ENCODE measurements at regions not wholly inside any gene's neighbourhood (a gene's known extent, or its start where the extent isn't known, plus 50 kb on each side); places are given as distances from the start of the nearest gene placed in this dataset.

DNA sequence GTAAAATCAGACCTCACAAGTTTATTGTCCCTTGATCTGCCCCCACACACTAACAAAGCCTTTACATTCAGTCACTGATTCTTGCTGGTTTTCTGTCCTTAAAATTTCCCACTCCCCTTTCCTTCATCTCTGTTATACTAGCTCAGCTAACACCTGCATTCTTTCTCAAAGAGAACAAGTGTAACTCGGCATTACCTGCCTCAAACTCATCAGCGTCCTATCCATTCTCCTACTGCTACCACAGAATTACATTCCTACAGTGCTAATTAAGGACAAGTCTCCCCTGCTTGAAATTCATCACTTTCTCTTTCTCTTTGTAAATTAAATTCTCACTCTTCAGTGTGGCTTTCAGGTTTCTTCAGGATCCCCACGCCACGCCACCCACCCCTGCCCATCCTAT, 773.2 kb downstream of the FRK start:
- Mint-ChIP-seq H3K4me3 (ENCODE audit: unreplicated experiment) (no peak overlapping the region), H3K9me3 (ENCODE audit: unreplicated experiment) (no peaks in the 10 kb centered on the region), H3K4me1 (ENCODE audit: low read depth, unreplicated experiment) (no peaks in the 10 kb centered on the region), H3K27ac (ENCODE audit: unreplicated experiment) (no peak overlapping the region), H3K36me3 (ENCODE audit: low read depth, unreplicated experiment) (no peaks in the 10 kb centered on the region), H3K27me3 (ENCODE audit: low read depth, unreplicated experiment) (no peaks in the 10 kb centered on the region)
- Histone ChIP-seq H3K36me3 (ENCODE audit: insufficient read depth, low read length) (no peaks in the 10 kb centered on the region), H3K4me2 (ENCODE audit: low read length) (no peak overlapping the region), H3K9me3 (ENCODE audit: insufficient read depth, low read depth, low read length) (no peaks in the 10 kb centered on the region), H3K9ac (ENCODE audit: low read length) (no peak overlapping the region), H3K4me3 (ENCODE audit: insufficient read depth, low read depth, low read length) (no peak overlapping the region), H3K79me2 (ENCODE audit: insufficient read depth, low read length) (no peaks in the 10 kb centered on the region), H3K27ac (ENCODE audit: low read depth, low read length) (no peak overlapping the region), H3K27me3 (ENCODE audit: insufficient read depth, low read length) (no peaks in the 10 kb centered on the region), H2AFZ (ENCODE audit: low read depth, low read length) (no peak overlapping the region), H4K20me1 (ENCODE audit: insufficient read depth, low read length) (no peaks in the 10 kb centered on the region), H3K4me1 (ENCODE audit: insufficient read depth, low read length) (no peaks in the 10 kb centered on the region)
- no peak for DNase-seq (ENCODE audit: low read depth)
- FAIRE-seq = no peak
- TF ChIP-seq CTCF (IDR thresholded peaks at IDR 0.05; ENCODE audit: insufficient read depth, low read depth, low read length) (no peak), EZH2 (IDR thresholded peaks at IDR 0.05; ENCODE audit: insufficient read depth, low read length) (no peak)

DNA sequence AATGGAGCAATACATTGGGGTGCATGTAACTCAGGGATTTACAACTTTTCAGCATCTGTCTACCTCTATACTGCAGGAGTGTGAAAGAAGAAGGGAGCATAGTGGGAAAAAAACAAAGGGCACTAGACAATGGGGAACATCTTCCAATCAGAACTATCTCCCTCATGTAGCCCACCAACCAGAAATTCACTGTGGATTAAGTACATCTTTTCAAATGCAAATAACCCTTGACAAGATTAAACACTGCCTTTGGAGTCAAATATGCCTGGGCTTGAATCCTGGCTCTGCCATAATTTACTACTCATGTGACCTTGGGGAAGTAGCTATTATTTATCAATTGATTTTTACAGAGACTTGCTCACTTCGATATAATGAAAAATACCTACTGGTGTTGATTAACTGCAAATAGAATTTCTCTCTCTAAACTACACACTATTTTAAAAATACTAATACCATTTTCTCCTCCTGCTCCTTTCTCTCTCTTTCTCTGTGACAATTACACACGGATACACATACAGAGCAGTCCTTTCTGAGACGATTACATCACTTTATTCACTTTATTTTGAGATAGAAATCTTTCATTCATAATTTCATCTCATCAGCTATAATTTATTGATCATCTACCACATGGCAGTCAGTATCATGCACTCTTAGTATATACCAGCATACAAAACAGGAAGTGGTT, 783.7 kb downstream of the FRK start:
- Histone ChIP-seq H3K27ac (ENCODE audit: low read depth, low read length) (no peak overlapping the region), H3K4me2 (ENCODE audit: low read length) (no peak overlapping the region), H3K9me3 (ENCODE audit: insufficient read depth, low read depth, low read length) (peaks cover 3% of the 10 kb centered on the region), H3K27me3 (ENCODE audit: insufficient read depth, low read length) (no peaks in the 10 kb centered on the region), H3K79me2 (ENCODE audit: insufficient read depth, low read length) (no peaks in the 10 kb centered on the region), H2AFZ (ENCODE audit: low read depth, low read length) (no peak overlapping the region), H3K36me3 (ENCODE audit: insufficient read depth, low read length) (no peaks in the 10 kb centered on the region), H3K4me3 (ENCODE audit: insufficient read depth, low read depth, low read length) (no peak overlapping the region), H4K20me1 (ENCODE audit: insufficient read depth, low read length) (no peaks in the 10 kb centered on the region), H3K9ac (ENCODE audit: low read length) (no peak overlapping the region), H3K4me1 (ENCODE audit: insufficient read depth, low read length) (no peaks in the 10 kb centered on the region)
- H3K36me3 Mint-ChIP-seq (ENCODE audit: low read depth, unreplicated experiment) = no peaks in the 10 kb centered on the region
- no peak for DNase-seq (ENCODE audit: low read depth)
- no peak overlapping the region for H3K27ac Mint-ChIP-seq (ENCODE audit: unreplicated experiment)
- no peak for FAIRE-seq
- H3K9me3 Mint-ChIP-seq (ENCODE audit: unreplicated experiment) = peaks cover 2% of the 10 kb centered on the region
- H3K27me3 Mint-ChIP-seq (ENCODE audit: low read depth, unreplicated experiment) = no peaks in the 10 kb centered on the region
- TF ChIP-seq EZH2 (IDR thresholded peaks at IDR 0.05; ENCODE audit: insufficient read depth, low read length) (no peak), CTCF (IDR thresholded peaks at IDR 0.05; ENCODE audit: insufficient read depth, low read depth, low read length) (no peak)
- no peaks in the 10 kb centered on the region for H3K4me1 Mint-ChIP-seq (ENCODE audit: low read depth, unreplicated experiment)
- no peak overlapping the region for H3K4me3 Mint-ChIP-seq (ENCODE audit: unreplicated experiment)

- Mint-ChIP-seq H3K27ac (ENCODE audit: unreplicated experiment) (no peak overlapping the region), H3K4me1 (ENCODE audit: low read depth, unreplicated experiment) (no peaks in the 10 kb centered on the region), H3K36me3 (ENCODE audit: low read depth, unreplicated experiment) (no peaks in the 10 kb centered on the region), H3K4me3 (ENCODE audit: unreplicated experiment) (no peak overlapping the region), H3K9me3 (ENCODE audit: unreplicated experiment) (peaks cover 2% of the 10 kb centered on the region), H3K27me3 (ENCODE audit: low read depth, unreplicated experiment) (no peaks in the 10 kb centered on the region)
- DNase-seq (ENCODE audit: low read depth) (no peak), FAIRE-seq (no peak)
- H3K9me3 ChIP-seq (ENCODE audit: insufficient read depth, low read depth, low read length) = no peaks in the 10 kb centered on the region
- H3K4me1 ChIP-seq (ENCODE audit: insufficient read depth, low read length) = no peaks in the 10 kb centered on the region
- no peaks in the 10 kb centered on the region for H4K20me1 ChIP-seq (ENCODE audit: insufficient read depth, low read length)
- no peak overlapping the region for H3K4me3 ChIP-seq (ENCODE audit: insufficient read depth, low read depth, low read length)
- no peaks in the 10 kb centered on the region for H3K36me3 ChIP-seq (ENCODE audit: insufficient read depth, low read length)
- TF ChIP-seq CTCF (IDR thresholded peaks at IDR 0.05; ENCODE audit: insufficient read depth, low read depth, low read length) (no peak), EZH2 (IDR thresholded peaks at IDR 0.05; ENCODE audit: insufficient read depth, low read length) (no peak)
- H2AFZ ChIP-seq (ENCODE audit: low read depth, low read length) = no peak overlapping the region
- H3K9ac ChIP-seq (ENCODE audit: low read length) = no peak overlapping the region
- H3K27me3 ChIP-seq (ENCODE audit: insufficient read depth, low read length) = no peaks in the 10 kb centered on the region
- H3K4me2 ChIP-seq (ENCODE audit: low read length) = no peak overlapping the region
- H3K27ac ChIP-seq (ENCODE audit: low read depth, low read length) = no peak overlapping the region
- H3K79me2 ChIP-seq (ENCODE audit: insufficient read depth, low read length) = no peaks in the 10 kb centered on the region
These were observed 788.4 kb downstream of the FRK start for GRCh38 chr6:115272311-115272710.

Measured in astrocyte (in vitro differentiated cells and primary cell).